ENCODE measurements at regions not wholly inside any gene's neighbourhood (a gene's known extent, or its start where the extent isn't known, plus 50 kb on each side); places are given as distances from the start of the nearest gene placed in this dataset.

DNA sequence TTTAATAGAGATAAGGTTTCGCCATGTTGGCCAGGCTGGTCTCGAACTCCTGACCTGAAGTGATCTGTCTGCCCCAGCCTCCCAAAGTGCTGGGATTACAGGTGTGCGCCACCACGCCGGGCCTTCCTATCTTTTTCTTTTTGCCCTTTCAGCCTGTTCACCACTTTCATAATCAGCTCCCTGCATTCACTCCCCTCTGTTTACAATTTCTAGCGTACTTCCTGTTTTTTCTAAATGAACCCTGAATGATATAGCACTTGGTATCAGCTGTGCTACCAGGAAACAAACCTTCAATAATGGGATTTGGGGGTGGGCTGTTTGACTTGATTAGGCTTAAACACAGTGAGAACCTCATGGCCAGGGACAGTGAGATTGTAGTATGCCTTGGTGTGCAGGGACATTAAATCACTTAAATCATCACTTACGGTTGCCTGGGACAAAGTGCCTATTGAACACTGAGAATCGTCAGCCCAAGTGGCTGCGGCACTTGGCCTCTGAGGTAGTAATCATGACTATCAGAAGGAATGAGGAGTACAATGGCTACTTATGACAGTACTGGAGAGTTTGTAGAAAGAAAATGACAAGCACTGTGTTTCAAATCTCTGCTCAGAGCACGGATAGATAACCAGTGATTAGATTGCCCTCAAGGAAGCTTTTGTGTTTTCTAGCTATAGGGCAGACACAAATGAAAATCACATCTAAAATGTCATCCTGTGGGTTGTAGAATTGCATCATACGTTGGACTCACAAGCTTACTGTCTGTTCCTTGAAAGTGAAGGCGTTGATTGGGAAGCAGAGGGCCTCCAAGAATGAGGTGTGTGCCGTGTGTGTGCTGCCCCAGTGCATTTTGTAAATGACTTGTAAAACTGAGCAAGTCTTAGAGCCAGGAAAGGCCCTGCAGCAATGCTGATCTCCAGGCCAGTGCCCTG is 661.8 kb downstream of the MATN1 start:
- TF ChIP-seq FOXA1 (IDR thresholded peaks at IDR 0.05) (no peak), ZNF384 (IDR thresholded peaks at IDR 0.05) (no peak), PKNOX1 (IDR thresholded peaks at IDR 0.05) (no peak), ARNT (IDR thresholded peaks at IDR 0.05) (no peak), L3MBTL2 (conservative IDR thresholded peaks at IDR 0.05) (no peak), FOXM1 (IDR thresholded peaks at IDR 0.05; ENCODE audit: borderline replicate concordance) (no peak), HDGF (IDR thresholded peaks at IDR 0.05; ENCODE audit: borderline replicate concordance) (no peak), LEF1 (IDR thresholded peaks at IDR 0.05; ENCODE audit: borderline replicate concordance) (no peak), SP1 (IDR thresholded peaks at IDR 0.05) (no peak), NFRKB (IDR thresholded peaks at IDR 0.05) (no peak)
